ENCODE measurements at regions not wholly inside any gene's neighbourhood (a gene's known extent, or its start where the extent isn't known, plus 50 kb on each side); places are given as distances from the start of the nearest gene placed in this dataset.
"Not testable (repeated sequence)": the region's sequence is repeated elsewhere in the genome, so short reads cannot be mapped to it uniquely, and the experiment has no call there.

DNA sequence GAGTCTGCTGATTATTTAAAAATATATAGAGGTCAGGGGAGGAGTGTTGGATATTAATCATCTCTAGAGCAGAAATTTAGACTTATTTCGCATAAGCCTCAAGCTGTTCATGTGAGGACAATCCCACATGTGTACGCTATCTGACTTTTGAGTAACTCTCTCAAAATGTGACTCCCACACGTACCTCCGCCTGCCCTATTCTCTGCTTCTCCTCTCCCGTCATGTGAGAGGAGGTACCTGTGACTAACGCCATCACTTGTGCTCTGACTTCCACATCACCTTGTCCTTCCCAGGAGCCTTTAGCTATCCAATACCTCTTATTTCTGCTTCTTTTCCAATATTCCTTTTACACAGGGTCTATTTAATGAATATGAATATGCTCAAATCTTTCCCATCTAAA lies 119.3 kb upstream of the CALCR start:
- TF ChIP-seq, protein P1, sequence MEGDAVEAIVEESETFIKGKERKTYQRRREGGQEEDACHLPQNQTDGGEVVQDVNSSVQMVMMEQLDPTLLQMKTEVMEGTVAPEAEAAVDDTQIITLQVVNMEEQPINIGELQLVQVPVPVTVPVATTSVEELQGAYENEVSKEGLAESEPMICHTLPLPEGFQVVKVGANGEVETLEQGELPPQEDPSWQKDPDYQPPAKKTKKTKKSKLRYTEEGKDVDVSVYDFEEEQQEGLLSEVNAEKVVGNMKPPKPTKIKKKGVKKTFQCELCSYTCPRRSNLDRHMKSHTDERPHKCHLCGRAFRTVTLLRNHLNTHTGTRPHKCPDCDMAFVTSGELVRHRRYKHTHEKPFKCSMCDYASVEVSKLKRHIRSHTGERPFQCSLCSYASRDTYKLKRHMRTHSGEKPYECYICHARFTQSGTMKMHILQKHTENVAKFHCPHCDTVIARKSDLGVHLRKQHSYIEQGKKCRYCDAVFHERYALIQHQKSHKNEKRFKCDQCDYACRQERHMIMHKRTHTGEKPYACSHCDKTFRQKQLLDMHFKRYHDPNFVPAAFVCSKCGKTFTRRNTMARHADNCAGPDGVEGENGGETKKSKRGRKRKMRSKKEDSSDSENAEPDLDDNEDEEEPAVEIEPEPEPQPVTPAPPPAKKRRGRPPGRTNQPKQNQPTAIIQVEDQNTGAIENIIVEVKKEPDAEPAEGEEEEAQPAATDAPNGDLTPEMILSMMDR (IDR thresholded peaks at IDR 0.05; ENCODE audit: borderline replicate concordance, control extremely low read depth, extremely low read depth, insufficient read depth, missing control alignments) = no peak
- DNase-seq (ENCODE audit: low spot score) = no peak
- in situ Hi-C loops (cut with MboI; ENCODE audit: low sequenced_read_pairs, unreplicated experiment) = no loop called here

DNA sequence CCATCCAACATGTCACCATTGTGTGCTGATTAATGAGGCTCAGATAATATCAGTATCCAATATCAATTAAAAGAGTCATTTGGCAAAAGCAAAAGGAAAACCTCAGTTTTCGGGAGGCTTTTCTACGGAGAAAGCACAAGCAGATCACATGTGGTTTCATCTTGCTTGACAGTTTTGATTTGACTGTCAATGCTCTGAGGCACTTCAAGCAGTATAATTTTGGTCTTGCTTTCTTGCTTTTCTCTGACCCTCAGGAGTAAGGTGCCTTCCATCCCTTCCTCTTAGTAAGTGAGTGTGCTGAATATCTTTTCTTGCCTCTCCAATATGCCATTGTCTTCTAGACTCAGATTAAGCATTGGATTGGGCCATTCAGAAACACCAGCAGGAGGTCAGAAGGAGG lies 115.5 kb upstream of the CALCR start:
- TF ChIP-seq, protein P1 (IDR thresholded peaks at IDR 0.05; ENCODE audit: borderline replicate concordance, control extremely low read depth, extremely low read depth, insufficient read depth, missing control alignments) = no peak
- in situ Hi-C loops (cut with MboI; ENCODE audit: low sequenced_read_pairs, unreplicated experiment) = no loop called here
- no peak for DNase-seq (ENCODE audit: low spot score)

DNA sequence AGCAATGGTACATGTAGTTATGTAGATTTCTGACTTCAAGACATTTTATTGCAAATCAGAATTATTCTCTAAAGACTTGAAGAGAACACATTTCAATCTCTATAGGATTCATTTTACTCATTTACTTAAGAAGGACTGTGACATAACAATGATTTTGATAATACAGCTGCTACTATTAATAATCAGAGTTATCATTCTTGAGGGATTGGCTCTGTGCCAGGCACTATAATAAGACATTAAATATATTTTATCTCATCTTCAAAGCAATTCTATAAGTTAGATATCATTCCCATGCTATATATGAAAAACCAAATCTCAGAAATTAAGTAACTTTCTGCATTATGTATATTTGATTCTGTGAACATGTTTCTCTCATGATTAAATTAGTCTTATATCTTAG lies 103.7 kb upstream of the CALCR start:
- TF ChIP-seq, protein P1 (IDR thresholded peaks at IDR 0.05; ENCODE audit: borderline replicate concordance, control extremely low read depth, extremely low read depth, insufficient read depth, missing control alignments) = no peak
- DNase-seq (ENCODE audit: low spot score) = no peak
- in situ Hi-C loops (cut with MboI; ENCODE audit: low sequenced_read_pairs, unreplicated experiment) = no loop called here

DNA sequence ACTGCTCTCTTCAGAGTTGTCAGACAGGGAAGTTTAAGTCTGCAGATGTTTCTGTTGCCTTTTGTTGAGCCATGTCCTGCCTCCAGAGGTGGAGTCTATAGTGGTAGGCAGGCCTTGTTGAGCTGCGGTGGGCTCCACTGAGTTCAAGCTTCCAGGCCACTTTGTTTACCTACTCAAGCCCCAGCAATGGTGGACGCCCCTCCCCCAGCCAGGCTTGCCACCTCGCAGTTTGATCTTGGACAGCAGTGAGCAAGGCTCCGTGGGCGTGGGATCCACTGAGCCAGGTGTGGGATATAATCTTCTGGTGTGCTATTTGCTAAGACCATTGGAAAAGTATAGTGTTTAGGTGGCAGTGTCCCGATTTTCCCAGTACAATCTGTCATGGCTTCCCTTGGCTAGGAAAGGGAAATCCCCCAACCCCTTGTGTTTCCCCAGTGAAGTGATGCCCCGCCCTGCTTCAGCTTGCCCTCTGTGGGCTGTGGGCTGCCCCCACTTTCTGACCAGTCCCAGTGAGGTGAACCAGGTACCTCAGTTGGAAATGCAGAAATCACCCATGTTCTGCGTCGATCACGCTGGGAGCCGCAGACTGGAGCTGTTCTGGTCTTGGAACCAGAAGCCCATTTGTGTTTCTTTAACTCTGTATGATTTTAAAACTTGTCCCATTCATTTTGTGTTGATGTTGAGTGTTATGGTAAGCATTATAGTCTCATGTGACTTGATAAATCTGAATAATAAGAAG lies 89.2 kb upstream of the CALCR start:
- DNase-seq (ENCODE audit: low spot score) = no peak
- in situ Hi-C loops (cut with MboI; ENCODE audit: low sequenced_read_pairs, unreplicated experiment) = no loop called here
- TF ChIP-seq, protein P1 (IDR thresholded peaks at IDR 0.05; ENCODE audit: borderline replicate concordance, control extremely low read depth, extremely low read depth, insufficient read depth, missing control alignments) = no peak

DNA sequence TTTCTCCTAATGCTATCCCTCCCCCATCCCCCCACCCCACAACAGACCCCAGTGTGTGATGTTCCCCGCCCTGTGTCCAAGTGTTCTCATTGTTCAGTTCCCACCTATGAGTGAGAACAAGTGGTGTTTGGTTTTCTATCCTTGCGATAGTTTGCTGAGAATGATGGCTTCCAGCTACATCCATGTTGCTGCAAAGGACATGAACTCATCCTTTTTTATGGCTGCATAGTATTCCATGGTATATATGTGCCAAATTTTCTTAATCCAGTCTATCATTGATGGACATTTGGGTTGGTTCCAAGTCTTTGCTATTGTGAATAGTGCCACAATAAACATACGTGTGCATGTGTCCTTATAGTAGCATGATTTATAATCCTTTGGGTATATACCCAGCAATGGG lies 83.6 kb upstream of the CALCR start:
- DNase-seq (ENCODE audit: low spot score); in situ Hi-C loops (cut with MboI; ENCODE audit: low sequenced_read_pairs, unreplicated experiment): not testable (repeated sequence)

DNA sequence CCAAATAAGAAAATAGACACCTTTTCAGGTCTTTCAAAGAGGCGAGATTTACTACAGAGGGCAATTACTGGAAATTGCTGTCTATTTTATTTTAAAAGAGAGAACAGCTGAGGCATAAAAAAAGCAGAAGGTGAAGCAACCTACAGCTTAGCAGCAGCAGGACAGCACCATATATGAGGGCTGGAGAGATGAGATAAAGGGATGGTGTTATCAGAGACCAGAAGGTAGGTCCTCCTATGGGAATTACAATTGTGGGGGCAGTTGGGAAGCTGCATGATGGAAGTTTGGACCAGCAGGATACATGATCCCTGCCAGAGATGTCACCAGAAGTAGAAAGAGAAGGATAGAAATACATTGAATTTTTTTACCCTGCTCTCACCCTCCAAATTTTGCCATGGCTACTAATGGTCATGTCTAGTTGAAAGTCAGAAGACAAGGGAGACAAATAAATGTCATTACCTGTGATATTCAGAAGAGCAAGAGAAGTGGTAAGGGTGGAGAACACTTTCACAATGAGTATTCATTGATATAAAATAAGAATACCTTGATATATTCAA lies 77.2 kb upstream of the CALCR start:
- TF ChIP-seq, protein P1 (IDR thresholded peaks at IDR 0.05; ENCODE audit: borderline replicate concordance, control extremely low read depth, extremely low read depth, insufficient read depth, missing control alignments) = no peak

DNA sequence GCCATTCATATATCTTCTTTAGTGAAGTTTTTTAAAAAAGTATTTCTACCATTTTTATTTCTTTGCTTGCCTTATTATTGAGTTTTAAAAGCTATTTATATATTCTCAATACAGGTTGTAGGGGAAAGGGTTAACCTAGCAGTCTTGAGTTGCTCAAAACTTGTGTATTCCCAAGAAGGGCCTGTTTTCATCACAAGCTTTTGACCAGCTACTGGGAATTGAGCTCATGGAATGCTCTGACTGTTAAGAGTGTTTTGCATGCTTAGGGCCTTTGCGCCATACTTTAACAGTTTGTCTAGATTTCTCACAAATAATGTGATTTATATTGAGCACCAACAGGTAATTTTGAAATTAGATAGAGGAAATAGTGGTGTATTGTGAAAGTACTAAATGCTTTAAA lies 72.0 kb upstream of the CALCR start:
- in situ Hi-C loops (cut with MboI; ENCODE audit: low sequenced_read_pairs, unreplicated experiment) = no loop called here
- TF ChIP-seq, protein P1 (IDR thresholded peaks at IDR 0.05; ENCODE audit: borderline replicate concordance, control extremely low read depth, extremely low read depth, insufficient read depth, missing control alignments) = no peak
- DNase-seq (ENCODE audit: low spot score) = no peak

More for the DNA sequence above, 77.2 kb upstream of the CALCR start:
- in situ Hi-C loops (cut with MboI; ENCODE audit: low sequenced_read_pairs, unreplicated experiment) = no loop called here
- DNase-seq (ENCODE audit: low spot score) = no peak

Data from GM13976 (cell line).